HL-60 (cell line): ENCODE measurements at regions not wholly inside any gene's neighbourhood (a gene's known extent, or its start where the extent isn't known, plus 50 kb on each side); places are given as distances from the start of the nearest gene placed in this dataset.

ENCODE experiments used
- POLR2AphosphoS5 ChIP-seq: IDR thresholded peaks from 2 replicates; pipeline ENCODE4 v1.6.1; 2012; ENCODE audit warnings: low read depth
- REST ChIP-seq: IDR thresholded peaks from 2 replicates; pipeline ENCODE4 v1.6.1; 2012; ENCODE audit warnings: low read depth; ENCODE audit not compliant: insufficient replicate concordance
- SPI1 ChIP-seq: IDR thresholded peaks from 2 replicates; pipeline ENCODE4 v1.6.1; 2012; ENCODE audit warnings: low read depth, mild to moderate bottlenecking, borderline replicate concordance
- TF ChIP-seq, protein P1 (sequence below): IDR thresholded peaks from one replicate; pipeline ENCODE4 v1.5.1; 2011; ENCODE audit warnings: low read length, control low read depth, inconsistent platforms; ENCODE audit not compliant: insufficient read depth

- TF ChIP-seq, protein P1, sequence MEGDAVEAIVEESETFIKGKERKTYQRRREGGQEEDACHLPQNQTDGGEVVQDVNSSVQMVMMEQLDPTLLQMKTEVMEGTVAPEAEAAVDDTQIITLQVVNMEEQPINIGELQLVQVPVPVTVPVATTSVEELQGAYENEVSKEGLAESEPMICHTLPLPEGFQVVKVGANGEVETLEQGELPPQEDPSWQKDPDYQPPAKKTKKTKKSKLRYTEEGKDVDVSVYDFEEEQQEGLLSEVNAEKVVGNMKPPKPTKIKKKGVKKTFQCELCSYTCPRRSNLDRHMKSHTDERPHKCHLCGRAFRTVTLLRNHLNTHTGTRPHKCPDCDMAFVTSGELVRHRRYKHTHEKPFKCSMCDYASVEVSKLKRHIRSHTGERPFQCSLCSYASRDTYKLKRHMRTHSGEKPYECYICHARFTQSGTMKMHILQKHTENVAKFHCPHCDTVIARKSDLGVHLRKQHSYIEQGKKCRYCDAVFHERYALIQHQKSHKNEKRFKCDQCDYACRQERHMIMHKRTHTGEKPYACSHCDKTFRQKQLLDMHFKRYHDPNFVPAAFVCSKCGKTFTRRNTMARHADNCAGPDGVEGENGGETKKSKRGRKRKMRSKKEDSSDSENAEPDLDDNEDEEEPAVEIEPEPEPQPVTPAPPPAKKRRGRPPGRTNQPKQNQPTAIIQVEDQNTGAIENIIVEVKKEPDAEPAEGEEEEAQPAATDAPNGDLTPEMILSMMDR = no peak
- TF ChIP-seq POLR2AphosphoS5 = no peak
- no peak for TF ChIP-seq REST
- no peak for TF ChIP-seq SPI1
These were observed 80.3 kb downstream of the AVPR1A start for GRCh38 chr12:63070709-63071108.
